Stomach (tissue), 4 donors: ENCODE measurements at regions not wholly inside any gene's neighbourhood (a gene's known extent, or its start where the extent isn't known, plus 50 kb on each side); places are given as distances from the start of the nearest gene placed in this dataset.

Source experiments
- EP300 ChIP-seq: sonication (generic); formaldehyde crosslinking; IDR thresholded peaks from one replicate; pipeline ENCODE4 v1.6.1; 2017; ENCODE audit warnings: antibody characterized with exemption
- POLR2A ChIP-seq, 4 donors: fragments of 450-650 bp; IDR thresholded peaks; one replicate each; pipeline ENCODE4 v1.6.1; 2016; ENCODE audit warnings: antibody characterized with exemption in 4 of 4, control low read depth in 2 of 4, mild to moderate bottlenecking in 1 of 4, moderate library complexity in 1 of 4
- POLR2AphosphoS5 ChIP-seq, 3 donors: sonication (generic); formaldehyde crosslinking; IDR thresholded peaks; one replicate each; pipeline ENCODE4 v1.6.1; 2016; ENCODE audit warnings: antibody characterized with exemption in 3 of 3
- TF ChIP-seq, protein P1 (sequence below), 7 experiments: fragments of 450-650 bp in 4 of 7; fragments of 200-600 bp in 3 of 7; sonication (generic) in 3 of 7; IDR thresholded peaks; one replicate each; pipeline ENCODE4 v1.5.1; 2016 to 2019; ENCODE audit warnings: antibody characterized with exemption in 7 of 7, control low read depth in 2 of 7, mild to moderate bottlenecking in 1 of 7

DNA sequence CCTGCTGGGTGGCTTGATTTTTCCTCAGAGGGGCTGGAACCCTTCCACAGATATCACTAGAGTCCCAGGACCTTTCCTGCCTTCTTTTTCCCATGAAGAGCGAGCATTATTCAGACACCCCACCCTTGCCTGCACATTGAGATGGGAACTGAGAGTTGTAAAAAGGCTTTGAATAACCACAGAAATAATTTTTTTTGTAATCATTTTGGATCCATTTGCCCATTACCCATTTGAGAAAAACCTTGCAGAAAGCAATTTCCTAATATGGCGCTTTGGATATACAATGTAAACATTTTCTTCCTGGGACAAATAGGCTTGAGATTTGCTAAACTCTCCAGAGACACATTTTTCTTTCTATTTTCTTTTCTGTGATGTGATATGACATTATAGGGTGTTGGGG is 250.6 kb downstream of the MSRB3 start:
- TF ChIP-seq, protein P1, sequence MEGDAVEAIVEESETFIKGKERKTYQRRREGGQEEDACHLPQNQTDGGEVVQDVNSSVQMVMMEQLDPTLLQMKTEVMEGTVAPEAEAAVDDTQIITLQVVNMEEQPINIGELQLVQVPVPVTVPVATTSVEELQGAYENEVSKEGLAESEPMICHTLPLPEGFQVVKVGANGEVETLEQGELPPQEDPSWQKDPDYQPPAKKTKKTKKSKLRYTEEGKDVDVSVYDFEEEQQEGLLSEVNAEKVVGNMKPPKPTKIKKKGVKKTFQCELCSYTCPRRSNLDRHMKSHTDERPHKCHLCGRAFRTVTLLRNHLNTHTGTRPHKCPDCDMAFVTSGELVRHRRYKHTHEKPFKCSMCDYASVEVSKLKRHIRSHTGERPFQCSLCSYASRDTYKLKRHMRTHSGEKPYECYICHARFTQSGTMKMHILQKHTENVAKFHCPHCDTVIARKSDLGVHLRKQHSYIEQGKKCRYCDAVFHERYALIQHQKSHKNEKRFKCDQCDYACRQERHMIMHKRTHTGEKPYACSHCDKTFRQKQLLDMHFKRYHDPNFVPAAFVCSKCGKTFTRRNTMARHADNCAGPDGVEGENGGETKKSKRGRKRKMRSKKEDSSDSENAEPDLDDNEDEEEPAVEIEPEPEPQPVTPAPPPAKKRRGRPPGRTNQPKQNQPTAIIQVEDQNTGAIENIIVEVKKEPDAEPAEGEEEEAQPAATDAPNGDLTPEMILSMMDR (IDR thresholded peaks at IDR 0.05) = no peak
- no peak for TF ChIP-seq POLR2A (IDR thresholded peaks at IDR 0.05)
- TF ChIP-seq EP300 = no peak
- no peak for TF ChIP-seq POLR2AphosphoS5 (IDR thresholded peaks at IDR 0.05)
